C4-2B (cell line): ENCODE measurements at regions not wholly inside any gene's neighbourhood (a gene's known extent, or its start where the extent isn't known, plus 50 kb on each side); places are given as distances from the start of the nearest gene placed in this dataset.

ENCODE experiments used
- CTCF ChIP-seq: fragments of 450-650 bp; conservative IDR thresholded peaks from 2 replicates; pipeline ENCODE4 v1.5.1; 2017; ENCODE audit warnings: mild to moderate bottlenecking
- ZFX ChIP-seq: fragments of 450-650 bp; IDR thresholded peaks from 2 replicates; pipeline ENCODE4 v1.6.1; 2017

GRCh38 chr2:2703172-2703571 lies 372.1 kb upstream of the MYT1L start:
- TF ChIP-seq CTCF = no peak
- TF ChIP-seq ZFX = no peak
